Astrocyte of the cerebellum (primary cell): ENCODE measurements at regions not wholly inside any gene's neighbourhood (a gene's known extent, or its start where the extent isn't known, plus 50 kb on each side); places are given as distances from the start of the nearest gene placed in this dataset.

Experiments
- DNase-seq: peaks from one replicate; pipeline ENCODE4 v3.0.0-alpha.2; 2011; ENCODE audit warnings: low read depth
- H3K4me3 ChIP-seq: 2 replicates; pipeline ENCODE4 v1.5.1; 2011; ENCODE audit warnings: mild to moderate bottlenecking, low read depth, low read length, moderate library complexity
- in situ Hi-C: cut with HindIII; loops from 2 replicates; pipeline ENCODE4 v1.10.0; 2017; ENCODE audit warnings: low sequenced_read_pairs
- TF ChIP-seq, protein P1 (sequence below): IDR thresholded peaks from 2 replicates; pipeline ENCODE4 v1.5.1; 2012; ENCODE audit warnings: low read length, low read depth, moderate library complexity, mild to moderate bottlenecking; ENCODE audit errors: missing control alignments

DNA sequence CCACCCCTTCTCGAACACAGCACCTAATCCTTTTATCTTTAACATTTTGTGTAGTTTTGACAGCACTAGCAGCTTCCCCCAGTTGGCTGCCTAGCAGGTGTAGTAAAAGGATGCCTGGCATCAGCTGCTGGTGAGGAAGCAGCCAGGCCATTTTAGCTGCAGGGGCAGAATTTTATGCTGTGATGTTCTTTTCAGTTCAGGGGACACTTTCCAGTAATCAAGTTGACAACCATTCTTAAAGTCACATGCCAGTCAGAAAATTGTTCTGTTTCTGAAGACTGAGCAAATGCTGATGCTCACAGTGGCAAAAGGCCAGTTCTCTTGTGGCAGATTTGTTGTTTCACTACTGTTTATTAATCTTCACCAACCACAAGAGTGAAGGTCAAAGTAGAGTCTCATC lies 570.8 kb downstream of the CCDC85A start:
- TF ChIP-seq, protein P1, sequence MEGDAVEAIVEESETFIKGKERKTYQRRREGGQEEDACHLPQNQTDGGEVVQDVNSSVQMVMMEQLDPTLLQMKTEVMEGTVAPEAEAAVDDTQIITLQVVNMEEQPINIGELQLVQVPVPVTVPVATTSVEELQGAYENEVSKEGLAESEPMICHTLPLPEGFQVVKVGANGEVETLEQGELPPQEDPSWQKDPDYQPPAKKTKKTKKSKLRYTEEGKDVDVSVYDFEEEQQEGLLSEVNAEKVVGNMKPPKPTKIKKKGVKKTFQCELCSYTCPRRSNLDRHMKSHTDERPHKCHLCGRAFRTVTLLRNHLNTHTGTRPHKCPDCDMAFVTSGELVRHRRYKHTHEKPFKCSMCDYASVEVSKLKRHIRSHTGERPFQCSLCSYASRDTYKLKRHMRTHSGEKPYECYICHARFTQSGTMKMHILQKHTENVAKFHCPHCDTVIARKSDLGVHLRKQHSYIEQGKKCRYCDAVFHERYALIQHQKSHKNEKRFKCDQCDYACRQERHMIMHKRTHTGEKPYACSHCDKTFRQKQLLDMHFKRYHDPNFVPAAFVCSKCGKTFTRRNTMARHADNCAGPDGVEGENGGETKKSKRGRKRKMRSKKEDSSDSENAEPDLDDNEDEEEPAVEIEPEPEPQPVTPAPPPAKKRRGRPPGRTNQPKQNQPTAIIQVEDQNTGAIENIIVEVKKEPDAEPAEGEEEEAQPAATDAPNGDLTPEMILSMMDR = no peak
- no peak overlapping the region for H3K4me3 ChIP-seq
- no peak for DNase-seq
- in situ Hi-C loops = loop anchor here (25.0 kb wide), 1 partner anchor 567 kb away; the partner anchor contains the start of gene CCDC85A

DNA sequence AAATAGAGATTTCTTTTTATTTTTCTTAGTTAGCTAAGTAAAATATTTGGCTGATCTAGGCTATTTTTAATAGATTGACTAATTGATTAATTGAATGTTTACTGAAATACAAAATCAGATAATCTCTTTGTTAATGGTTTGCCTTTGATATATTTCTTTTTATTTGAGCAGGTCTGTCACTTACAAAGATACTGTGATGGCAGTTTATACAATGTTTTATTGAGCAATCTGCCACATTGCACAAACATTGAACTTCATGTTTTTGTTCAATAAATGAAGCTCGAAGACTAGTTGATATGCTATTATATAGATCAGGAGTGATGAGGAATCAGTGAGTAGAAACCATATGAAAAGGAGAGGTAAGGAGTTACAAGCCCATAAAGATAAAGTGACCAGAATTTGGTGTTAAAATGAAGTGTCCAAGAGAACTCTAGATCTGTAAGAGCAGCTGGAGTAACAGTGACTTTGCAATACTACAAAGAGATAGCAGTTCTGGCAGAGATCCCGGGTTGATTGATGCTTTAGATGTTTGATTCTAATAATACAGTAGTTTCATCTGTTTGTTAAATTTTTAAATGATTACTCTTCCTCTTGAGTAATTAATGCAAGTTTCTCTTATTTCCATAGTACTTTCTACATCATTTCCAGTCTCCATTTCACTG lies 574.2 kb downstream of the CCDC85A start:
- in situ Hi-C loops = loop anchor here (25.0 kb wide), 1 partner anchor 571 kb away; the partner anchor contains the start of gene CCDC85A
- TF ChIP-seq, protein P1 = no peak
- H3K4me3 ChIP-seq = no peak overlapping the region
- no peak for DNase-seq

DNA sequence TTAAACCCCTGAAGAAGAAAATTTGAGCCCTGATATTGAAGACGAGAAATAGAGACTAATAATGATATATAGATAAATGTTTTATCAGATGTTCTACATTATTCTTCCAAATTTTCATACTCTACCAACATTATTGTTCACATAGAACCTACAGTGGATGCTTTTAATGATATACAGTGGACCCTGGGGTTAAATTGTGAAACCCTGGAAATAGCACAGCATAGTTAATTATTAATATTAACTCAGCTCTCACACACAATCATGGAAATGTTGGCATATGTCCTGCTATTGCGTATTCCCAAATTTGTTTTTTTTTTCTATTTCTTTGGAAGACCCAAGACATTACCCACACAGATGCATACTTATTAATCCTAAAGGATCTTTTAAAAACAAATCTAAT lies 579.9 kb downstream of the CCDC85A start:
- in situ Hi-C loops = loop anchor here (25.0 kb wide), 1 partner anchor 576 kb away; the partner anchor contains the start of gene CCDC85A
- no peak overlapping the region for H3K4me3 ChIP-seq
- no peak for DNase-seq
- TF ChIP-seq, protein P1 = no peak

DNA sequence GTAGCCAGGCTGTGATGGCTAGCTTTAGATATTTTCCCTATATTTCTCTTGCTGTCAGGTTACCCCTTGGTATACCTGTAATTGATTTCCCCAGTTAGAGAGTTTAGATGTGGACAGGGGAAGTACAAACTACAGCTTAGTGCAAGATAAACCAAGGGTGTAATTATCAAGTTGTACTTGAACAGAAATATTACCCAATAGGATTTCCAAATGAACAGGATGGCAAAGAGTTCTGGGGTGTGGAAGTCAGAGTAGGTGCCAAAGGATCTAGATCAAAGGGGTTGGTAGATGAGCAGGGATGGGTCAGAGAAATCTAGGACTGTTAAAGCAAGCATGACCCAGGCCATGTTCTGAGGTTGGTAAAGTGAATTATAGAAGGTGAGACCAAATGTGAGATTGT lies 585.2 kb downstream of the CCDC85A start:
- TF ChIP-seq, protein P1 = no peak
- in situ Hi-C loops = loop anchor here (25.0 kb wide), 1 partner anchor 582 kb away; the partner anchor contains the start of gene CCDC85A
- no peak overlapping the region for H3K4me3 ChIP-seq
- DNase-seq = no peak

DNA sequence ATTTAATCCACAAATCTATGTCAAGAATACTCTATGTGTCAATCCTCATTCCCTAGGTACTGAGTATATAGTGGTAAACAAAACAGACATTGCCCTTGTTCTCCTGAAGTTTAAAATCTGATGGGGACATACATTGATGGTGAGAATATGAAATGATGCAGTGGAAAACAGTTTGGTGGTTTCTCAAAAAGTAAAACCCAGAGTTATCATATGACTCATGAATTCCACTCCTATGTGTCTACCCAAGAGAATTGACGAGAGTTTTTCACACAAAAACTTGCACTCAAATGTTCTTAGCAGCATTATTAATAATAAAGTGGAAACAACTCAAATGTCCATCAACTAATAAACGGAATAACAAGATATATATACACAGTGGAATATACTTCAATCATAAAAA lies 586.7 kb downstream of the CCDC85A start:
- H3K4me3 ChIP-seq = no peak overlapping the region
- in situ Hi-C loops = loop anchor here (25.0 kb wide), 1 partner anchor 583 kb away; the partner anchor contains the start of gene CCDC85A
- TF ChIP-seq, protein P1 = no peak
- no peak for DNase-seq

DNA sequence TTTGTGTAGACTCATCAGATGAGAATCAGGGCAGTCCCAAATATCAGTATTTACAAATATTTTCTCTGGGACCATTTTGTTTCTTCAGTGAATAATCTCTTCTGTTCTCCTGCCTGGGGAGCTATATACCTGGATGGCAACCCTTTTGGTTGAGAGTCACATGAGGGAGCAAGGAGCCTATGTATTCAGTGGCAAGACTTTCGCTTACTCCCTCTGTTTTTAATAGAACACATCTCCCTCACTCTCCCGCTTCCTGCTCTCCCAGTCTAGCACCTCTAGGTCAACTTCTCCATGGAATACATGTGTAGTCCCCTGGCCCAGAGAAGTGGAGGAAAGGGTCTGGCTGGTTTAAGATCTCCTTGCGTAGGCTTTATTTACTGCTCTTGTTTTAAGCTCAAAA lies 600.3 kb downstream of the CCDC85A start:
- DNase-seq = no peak
- in situ Hi-C loops = no loop called here
- no peak overlapping the region for H3K4me3 ChIP-seq
- TF ChIP-seq, protein P1 = no peak
